HG02642 (cell line): ENCODE measurements at regions not wholly inside any gene's neighbourhood (a gene's known extent, or its start where the extent isn't known, plus 50 kb on each side); places are given as distances from the start of the nearest gene placed in this dataset.

ENCODE experiments used
- ATAC-seq: cut with Tn5 transposase; IDR thresholded peaks from one replicate; pipeline ENCODE4 v1.9.1; 2021; ENCODE audit warnings: mild to moderate bottlenecking; ENCODE audit not compliant: unreplicated experiment, poor library complexity

- no peak for ATAC-seq
Measured at GRCh38 chr18:42437646-42438045, 482.6 kb downstream of the PIK3C3 start.

DNA sequence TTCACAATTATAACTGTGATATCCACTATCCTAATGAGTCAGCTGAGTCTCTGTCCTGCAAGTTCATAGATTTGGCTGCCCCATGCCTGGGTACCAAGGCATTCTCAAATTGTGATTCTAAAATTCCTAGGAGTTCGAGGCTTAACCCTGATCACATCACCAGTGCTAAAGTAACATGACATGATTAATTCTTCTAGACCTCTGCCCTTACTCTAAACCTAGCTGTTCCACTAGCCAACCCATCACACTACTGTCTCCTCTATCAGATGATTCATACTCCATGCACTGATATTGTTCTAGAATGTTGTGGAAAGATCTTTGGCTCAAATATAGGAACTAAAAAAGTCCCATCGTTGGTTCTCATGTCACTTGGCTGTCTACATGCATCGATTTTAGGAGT is 487.6 kb downstream of the PIK3C3 start:
- no peak for ATAC-seq

- no peak for ATAC-seq
Measured at GRCh38 chr18:42444349-42444748, 489.3 kb downstream of the PIK3C3 start.

- ATAC-seq: no peak
Measured at GRCh38 chr18:42445359-42445758, 490.3 kb downstream of the PIK3C3 start.

GRCh38 chr18:42446195-42446594 is 491.2 kb downstream of the PIK3C3 start:
- ATAC-seq: no peak

GRCh38 chr18:42447688-42448087 is 492.7 kb downstream of the PIK3C3 start:
- no peak for ATAC-seq

GRCh38 chr18:42458226-42458625 is 503.2 kb downstream of the PIK3C3 start:
- ATAC-seq: no peak

- ATAC-seq: no peak
Measured at GRCh38 chr18:42459873-42460272, 504.8 kb downstream of the PIK3C3 start.

DNA sequence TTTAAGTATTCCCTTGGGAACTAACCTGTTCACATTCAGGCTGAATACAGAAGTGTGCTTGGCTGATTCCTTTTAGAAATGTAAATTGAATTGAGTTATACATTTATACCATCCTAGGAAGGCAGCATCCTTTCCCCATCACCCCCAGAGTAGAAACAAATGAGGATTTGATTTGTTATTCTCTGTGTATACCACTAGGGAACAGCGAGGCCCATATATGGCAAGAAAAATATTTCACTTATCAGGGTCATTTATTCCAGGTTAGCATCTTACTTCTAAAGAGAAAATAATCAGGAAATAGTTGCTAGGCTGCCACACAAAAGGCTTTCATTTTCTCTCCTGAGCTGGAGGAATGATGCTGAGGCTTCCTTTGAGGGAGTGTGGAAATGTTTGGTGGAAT is 516.9 kb downstream of the PIK3C3 start:
- ATAC-seq: no peak

- ATAC-seq: no peak
Measured at GRCh38 chr18:42473611-42474010, 518.6 kb downstream of the PIK3C3 start.

DNA sequence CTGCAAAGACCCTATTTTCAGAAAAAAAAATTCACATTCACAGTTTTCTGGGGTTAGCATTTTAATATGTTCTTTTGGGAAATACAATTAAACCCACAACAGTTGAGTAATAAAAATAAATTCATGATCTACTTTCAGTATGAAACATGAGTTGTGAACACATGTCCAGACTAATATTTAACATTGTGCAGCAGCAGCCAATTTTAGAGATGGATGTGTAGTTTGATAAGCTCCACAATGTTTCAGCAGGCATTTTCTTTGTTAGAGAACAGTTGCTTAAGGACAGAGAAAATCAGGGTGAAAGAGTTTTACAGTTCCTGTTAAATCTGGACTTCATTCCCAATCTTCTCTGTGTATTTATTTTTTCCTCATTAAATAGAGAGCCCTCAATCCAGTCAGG is 519.5 kb downstream of the PIK3C3 start:
- ATAC-seq: no peak

GRCh38 chr18:42475157-42475556 is 520.1 kb downstream of the PIK3C3 start:
- no peak for ATAC-seq

- no peak for ATAC-seq
Measured at GRCh38 chr18:42477267-42477666, 522.2 kb downstream of the PIK3C3 start.

- ATAC-seq: no peak
Measured at GRCh38 chr18:42480441-42480840, 525.4 kb downstream of the PIK3C3 start.

GRCh38 chr18:42484648-42485047 is 529.6 kb downstream of the PIK3C3 start:
- ATAC-seq: no peak

GRCh38 chr18:42486271-42486670 is 531.2 kb downstream of the PIK3C3 start:
- no peak for ATAC-seq

GRCh38 chr18:42508683-42509296 is 553.8 kb downstream of the PIK3C3 start:
- ATAC-seq: no peak

GRCh38 chr18:42509750-42510415 is 554.8 kb downstream of the PIK3C3 start:
- ATAC-seq: peak; percentile 81

- ATAC-seq: no peak
Measured at GRCh38 chr18:42510540-42510939, 555.5 kb downstream of the PIK3C3 start.

DNA sequence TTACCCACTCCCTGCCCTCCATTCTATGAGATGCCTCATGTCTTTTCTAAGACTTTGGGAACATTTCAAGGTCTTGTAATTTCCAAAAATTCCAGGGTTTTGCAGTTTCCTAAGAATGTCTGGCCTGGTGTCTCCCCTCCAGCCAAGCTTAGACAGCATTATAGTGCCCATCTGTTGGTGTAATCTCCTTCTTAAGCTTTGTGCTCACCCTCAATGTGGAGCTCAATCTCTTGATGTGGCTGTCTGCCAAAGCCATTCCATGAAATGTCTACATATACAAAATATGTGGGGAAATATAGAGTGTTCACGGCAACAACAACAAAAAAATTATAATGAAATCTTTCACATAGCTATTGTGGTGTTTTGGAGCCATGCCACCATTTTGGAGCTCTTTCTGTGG is 558.4 kb downstream of the PIK3C3 start:
- no peak for ATAC-seq

DNA sequence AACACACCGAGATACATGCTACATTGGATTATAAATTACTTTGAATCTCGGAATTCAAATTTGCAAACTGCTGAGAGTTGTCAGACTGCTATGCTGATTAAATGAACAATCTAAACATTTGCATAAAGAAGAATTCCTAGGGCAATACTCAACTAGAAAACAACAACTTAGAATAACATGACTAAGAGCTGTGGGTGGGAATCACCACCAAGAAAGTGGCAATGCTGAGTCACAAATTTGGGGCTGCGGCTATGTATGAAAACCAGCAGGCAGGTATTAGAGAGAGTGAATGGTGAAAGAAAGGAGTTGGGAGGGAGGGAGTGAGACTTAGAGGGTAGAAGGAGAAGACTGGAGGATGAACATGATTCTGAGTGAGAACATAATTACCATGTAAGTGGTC is 559.5 kb downstream of the PIK3C3 start:
- no peak for ATAC-seq

- ATAC-seq: no peak
Measured at GRCh38 chr18:42517896-42518295, 562.9 kb downstream of the PIK3C3 start.
